Right hindlimb (tissue), 1 donor: ENCODE measurements at regions not wholly inside any gene's neighbourhood (a gene's known extent, or its start where the extent isn't known, plus 50 kb on each side); places are given as distances from the start of the nearest gene placed in this dataset.
"Not testable (repeated sequence)": the region's sequence is repeated elsewhere in the genome, so short reads cannot be mapped to it uniquely, and the experiment has no call there.

Experiments
- DNase-seq: peaks from one replicate; pipeline ENCODE4 v3.0.0-alpha.2; 2018

DNA sequence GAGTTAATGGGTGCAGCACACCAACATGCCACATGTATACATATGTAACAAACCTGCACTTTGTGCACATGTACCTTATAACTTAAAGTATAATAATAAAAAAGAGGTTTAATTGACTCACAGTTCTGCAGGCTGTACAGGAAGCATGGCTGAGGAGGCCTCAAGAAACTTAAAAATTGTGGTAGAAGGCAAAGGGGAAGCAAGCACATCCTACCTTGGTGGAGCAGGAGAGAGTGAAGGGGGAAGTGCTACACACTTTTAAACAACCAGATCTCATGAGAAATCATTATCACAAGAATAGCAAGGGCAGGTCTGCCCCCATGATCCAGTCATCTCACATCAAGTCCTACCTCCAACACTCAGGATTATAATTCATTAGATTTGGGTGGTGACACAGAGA is 463.5 kb downstream of the CSNK1G3 start:
- DNase-seq, result not testable (repeated sequence)

DNA sequence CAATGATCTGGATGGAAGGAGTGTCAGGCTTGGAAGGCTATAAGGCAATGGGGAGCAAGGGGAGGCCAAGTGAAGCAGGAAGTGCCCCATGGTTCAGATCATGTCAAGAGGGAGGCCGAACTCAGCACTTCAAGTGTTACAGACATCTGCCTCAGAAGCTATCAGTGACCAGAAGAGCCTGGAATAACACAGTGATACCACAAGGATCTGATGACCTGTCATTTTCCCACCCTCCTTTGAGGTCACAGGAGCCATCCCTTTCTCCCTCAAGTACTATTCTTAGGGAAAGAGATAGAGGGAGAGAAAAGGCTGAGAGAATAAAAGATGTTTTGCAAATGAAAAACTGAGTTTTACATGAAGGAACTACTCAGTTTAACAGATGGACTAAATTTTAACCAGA is 454.8 kb downstream of the CSNK1G3 start:
- DNase-seq, result no peak

DNA sequence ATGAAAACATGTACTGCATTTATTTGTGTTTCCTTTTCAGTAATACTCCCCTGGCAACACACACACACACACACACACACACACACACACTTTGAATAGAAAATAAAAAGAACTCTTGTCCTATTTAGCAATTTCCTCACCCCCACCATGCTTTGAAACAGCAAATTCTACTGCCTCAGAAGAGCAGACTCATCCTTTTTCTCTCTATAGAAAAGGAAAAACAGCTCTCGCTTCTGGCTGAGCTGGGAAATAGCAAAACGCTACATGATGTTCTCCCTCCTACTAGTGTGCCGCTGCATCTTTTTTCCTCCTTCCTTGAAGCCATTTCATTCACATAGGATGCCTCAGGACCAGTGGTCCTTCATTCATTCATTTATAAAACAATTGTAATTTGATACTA is 453.6 kb downstream of the CSNK1G3 start:
- no peak for DNase-seq

DNA sequence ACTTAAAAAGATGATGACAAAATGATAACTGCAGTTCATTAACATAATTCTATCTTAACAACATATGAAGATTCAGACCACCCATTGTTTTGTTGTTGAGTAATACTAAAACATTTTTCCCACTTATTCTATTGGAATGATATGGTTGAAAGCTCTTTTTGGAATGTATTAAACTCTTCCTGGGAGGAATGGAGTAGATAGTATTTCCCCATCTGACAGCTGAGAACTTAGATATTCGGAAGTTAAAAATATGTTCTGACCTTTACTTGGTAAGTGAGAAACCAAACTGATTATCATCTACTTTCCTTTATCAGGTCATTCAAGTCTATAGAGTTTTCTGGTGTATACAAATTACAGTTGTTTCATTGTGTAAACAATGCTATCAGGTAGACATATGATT is 452.9 kb downstream of the CSNK1G3 start:
- no peak for DNase-seq

DNA sequence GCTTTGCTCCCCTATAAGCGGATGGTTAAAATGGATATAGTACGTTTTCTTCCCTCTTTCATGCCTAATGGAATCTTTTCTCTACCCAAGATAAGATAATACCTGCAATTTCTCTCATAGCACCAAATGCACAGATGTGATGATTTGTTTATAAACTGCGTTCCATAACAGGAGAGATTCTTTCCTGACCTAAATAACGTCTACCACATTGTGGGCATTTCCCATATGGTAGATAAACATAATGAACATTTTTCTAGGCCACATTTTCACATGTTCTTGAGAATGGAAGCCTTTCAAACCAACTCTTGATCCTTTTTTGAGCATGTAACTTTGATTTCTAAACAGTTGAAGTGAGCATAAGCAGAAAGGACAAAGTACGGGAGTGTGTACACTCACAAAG is 448.5 kb downstream of the CSNK1G3 start:
- DNase-seq, result no peak

DNA sequence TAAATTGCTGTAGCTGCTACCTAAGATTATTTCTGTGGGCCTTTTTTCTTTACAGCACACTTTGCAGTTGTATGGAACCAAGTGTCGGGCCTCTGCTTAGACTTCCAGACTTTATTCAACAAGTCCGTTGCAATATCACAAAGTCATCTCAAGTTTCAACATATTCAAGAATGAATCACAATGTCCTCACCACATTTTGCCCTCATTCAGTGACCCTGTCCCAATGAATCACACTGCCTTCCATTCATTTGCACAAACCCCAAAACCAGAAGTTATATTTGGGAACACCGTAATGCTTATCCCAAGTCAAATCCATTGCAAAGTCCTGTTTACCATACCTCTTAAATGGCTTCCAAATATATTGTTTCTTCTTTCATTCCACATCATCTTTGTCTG is 439.6 kb downstream of the CSNK1G3 start:
- no peak for DNase-seq

DNA sequence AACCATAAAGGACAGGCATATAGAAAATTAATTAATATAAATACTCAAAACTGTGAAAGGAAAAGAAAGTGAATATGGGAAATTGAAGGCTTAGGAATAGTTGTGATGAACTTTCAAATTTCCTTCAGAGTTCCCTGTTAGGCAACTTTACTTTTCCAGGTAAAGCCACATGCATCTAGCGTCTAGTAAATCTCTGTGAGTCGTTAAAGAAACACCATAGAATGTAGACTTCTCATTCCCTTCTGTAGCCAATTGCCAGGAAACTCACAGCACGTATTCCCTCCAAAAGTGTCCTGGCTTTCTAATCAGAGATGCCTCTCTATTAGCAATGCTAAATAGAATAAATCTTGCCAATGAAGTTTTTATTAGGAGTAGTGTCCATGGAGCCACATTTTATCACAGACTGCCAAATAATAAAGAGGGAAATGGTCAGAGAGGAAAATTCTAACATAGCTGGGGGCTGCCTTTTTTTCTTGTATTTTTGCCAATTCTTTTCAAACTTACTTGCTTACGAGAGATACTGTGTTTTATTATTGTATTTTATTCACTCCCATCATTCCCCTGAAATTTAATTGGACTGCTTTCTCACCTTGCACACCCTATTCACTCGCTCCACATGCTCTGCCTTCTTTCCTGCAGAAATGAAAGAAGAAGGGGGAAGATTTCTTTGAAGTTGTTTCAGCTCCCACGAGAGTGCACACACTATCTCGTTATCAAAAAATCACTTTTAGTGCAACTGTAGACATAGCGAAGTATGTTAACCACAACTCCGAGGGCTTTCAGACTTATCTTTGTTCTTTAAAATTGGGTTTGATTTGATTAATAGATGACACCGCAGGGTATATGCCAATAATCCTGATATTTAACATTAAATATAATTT is 439.0 kb downstream of the CSNK1G3 start:
- no peak for DNase-seq

DNA sequence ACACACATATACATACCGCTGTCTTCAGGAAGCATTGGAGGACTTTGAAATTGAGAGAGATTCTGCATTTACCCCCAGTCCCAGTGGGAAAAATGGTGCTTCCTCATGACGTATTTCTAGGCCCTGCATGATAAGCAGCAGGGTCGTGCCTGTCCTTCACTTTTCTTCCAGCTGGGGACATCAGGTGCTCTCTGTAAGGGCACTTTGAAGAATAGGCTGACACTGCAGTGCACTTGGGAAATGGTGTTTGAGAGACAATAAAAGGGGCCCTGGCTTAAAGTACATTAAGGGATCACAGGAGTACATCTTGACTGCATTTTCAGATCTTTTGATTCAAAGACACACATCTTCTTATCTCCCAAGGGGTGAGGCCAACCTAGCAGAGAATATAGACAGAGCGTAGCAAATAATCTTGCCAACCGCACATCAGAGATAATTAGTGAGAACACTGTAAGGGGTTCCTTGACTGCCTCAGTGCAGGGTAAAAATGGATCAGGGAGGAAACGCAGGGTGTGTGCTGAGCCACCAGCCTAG is 437.9 kb downstream of the CSNK1G3 start:
- no peak for DNase-seq

DNA sequence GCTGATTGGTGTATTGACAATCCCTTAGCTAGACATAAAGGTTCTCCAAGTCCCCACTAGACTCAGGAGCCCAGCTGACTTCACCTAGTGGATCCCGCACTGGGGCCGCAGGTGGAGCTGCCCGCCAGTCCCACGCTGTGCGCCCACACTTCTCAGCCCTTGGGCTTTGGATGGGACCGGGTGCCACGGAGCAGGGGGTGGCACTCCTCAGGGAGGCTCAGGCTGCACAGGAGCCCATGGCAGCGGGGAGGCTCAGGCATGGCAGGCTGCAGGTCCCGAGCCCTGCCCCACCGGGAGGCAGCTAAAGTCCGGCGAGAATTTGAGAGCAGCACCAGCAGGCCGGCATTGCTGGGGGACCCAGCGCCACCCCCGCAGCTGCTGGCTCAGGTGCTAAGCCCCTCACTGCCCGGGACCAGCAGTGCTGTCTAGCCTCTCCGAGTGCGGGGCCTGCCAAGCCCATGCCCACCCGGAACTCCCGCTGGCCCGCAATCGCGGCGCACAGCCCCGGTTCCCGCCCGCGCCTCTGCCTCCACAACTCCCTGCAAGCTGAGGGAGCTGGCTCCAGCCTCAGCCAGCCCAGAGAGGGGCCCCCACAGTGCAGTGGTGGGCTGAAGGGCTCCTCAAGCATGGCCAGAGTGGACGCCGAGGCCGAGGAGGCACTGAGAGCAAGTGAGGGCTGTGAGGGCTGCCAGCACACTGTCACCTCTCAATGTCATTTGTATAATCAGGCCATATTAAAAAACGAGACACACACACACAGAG is 437.2 kb downstream of the CSNK1G3 start:
- DNase-seq, result no peak

DNA sequence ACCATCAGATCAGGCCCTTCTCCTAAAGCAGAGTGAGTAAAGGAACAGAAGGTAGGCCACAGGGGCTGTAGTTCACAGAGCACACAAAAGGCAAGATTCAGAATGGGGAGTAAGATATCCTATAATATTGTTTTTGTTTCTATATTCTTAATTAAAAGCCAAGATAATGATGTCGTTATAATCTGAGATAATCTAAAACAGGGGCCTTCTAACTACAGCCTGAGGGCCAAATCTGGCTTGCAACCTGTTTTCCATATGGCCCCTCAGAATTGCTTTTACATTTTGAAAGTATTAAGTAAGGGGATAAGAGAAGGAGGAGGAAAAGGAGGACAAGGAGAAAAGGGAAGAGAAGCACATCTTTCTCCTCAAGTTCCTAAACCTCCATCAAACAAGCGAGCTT is 435.8 kb downstream of the CSNK1G3 start:
- DNase-seq, result no peak

DNA sequence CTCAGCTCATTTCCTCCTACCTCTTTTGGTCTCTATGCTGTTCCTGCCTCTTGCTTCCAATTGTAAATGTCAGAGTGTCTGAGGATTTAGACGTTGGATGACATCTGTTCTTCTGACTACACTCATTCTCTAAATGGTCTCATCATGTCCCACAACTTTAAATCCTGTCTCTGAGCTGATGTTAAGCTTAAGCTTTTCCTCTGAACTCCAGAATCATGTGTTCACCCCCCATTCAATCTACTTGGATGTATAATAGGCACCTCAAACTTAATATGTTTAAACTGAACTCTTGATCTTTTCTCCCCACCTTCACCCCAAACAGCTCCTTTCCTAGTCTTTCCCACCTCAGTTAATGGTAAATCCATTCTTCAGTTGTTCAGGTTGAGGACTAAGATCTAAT is 433.6 kb downstream of the CSNK1G3 start:
- no peak for DNase-seq

DNA sequence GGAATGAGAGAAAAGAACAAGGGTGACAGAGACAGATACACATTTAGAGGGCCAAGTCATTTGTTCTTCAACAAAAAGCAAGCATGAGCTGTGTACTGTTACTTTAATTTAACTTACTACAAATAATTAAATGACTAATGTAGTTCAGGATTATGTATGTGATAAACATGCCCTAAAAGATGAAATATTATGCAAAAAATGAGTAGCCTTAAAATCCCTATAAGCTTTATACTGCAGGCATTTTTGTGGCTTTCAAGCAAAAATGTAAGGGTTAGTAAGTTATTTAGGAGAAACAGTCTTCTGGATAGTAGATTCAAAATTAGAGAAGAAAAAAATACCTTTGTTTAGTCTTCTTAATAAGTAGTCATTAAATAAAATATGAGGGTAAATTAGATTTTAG is 431.2 kb downstream of the CSNK1G3 start:
- DNase-seq, result no peak

DNA sequence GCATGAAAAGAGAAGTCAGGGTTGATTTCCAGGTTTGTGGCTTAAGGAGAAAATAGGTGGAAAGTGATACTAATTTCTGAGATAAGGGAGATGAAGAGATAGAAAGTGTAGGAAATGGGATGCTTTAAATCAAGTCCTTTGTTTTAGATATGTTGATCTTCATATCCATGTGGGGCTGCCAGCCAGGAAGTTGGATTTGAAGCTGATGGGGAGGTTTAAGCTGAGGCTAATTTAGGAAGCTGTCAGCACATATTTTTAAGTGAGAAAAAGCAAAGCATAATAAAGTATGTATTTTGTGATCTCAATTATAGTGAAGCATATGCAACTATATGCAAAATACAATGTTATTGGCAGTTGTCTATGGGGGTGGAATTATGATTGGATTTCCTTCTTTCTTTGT is 428.4 kb downstream of the CSNK1G3 start:
- no peak for DNase-seq

DNA sequence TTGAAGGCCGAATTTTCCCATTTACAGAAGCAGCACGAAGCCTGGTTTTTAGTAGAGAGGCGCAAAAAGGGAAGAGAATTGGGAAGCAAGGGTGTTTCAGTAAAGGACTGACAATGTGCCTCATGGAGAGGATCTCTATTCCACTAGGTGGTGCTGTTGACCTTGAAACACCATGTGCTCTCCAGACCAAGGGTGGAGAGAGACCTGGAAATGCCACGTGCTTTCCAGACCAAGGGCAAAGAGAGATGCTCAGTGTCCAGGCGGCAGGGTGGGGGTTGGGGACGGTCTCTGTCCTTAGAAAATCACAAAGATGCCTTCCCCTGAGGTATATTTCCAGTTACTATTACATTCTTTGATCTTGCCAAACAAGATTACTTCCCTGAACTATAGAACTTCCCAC is 425.3 kb downstream of the CSNK1G3 start:
- DNase-seq, result no peak

DNA sequence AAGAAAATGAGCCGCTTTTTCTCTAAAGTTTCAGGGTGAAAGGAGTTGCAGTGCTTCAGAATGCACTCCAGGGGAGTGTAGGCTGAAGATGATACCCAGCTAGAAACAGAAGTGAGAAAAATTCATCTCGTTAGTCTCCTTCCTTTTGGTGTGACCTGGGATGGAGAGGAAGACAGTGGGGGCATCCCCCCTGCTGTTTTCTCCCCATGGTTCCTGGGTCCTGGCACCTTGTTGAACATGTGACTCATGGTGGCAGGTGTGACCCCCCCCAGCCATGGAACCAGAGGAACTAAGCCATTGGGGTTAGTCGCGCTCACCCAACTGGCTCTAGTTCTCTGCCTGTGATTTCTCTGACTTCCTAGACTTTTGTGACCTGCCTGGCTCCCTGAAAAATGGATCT is 424.6 kb downstream of the CSNK1G3 start:
- no peak for DNase-seq

DNA sequence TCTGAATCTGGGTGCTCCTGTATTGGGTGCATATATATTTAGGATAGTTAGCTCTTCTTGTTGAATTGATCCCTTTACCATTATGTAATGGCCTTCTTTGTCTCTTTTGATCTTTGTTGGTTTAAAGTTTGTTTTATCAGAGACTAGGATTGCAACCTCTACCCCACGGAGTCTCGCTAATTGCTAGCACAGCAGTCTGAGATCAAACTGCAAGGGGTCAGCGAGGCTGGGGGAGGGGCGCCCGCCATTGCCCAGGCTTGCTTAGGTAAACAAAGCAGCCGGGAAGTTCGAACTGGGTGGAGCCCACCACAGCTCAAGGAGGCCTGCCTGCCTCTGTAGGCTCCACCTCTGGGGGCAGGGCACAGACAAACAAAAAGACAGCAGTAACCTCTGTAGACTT is 421.8 kb downstream of the CSNK1G3 start:
- DNase-seq, result not testable (repeated sequence)

DNA sequence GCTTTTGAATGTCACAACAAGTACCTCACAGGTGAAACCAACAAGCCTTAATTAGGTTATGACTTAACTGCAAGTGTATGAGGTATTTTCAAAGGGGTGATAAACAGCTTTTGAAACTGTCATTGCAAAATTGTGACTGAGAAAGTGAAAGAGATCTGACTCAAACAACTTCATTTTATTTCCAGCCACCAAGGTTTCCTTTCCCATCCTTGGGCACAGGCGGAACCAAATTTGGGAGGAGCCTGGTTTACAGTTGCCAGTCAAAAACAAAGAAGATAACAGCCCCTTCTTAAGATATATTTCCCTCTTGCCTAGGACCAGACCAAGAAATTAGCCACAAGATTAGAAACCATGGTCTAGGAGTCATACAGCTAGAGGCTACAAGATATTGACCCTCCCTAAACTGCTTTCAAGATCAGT is 417.1 kb downstream of the CSNK1G3 start:
- no peak for DNase-seq

DNA sequence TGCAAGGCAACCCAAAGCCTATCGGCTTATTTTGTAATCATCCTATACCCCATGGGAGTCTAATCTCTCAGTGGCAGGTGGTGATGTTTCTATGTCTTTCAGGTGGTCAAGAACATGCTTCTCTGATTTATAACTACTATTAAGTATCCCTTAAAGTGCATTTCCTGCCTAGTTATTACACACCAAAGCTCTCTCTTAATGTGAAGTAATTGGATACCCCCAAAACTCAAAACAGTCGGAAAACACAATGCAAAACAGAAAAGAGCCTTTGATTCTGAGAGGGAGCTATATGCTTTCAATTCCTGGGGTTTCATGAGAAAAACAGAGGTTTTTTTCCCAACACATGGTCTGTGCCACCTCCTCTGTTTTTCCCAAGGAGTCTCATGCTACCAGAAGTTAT is 416.4 kb downstream of the CSNK1G3 start:
- DNase-seq, result no peak

DNA sequence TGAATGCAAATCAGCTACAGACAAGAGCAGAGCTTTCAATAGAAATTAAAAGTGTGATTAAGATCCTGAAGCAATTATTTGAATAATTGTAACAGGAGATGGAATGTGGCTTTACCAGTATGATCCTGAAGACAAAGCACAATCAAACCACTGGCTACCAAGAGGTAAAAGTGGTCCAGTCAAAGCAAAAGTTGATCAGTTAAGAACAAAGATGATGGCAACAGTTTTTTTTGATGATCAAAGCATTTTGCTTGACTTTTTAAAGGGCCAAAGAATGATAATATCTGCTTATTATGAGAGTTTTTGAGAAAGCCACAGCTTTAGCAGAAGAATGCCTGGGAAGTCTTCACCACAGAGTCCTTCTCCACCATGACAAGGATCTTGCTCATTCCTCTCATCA is 409.2 kb downstream of the CSNK1G3 start:
- DNase-seq, result no peak

DNA sequence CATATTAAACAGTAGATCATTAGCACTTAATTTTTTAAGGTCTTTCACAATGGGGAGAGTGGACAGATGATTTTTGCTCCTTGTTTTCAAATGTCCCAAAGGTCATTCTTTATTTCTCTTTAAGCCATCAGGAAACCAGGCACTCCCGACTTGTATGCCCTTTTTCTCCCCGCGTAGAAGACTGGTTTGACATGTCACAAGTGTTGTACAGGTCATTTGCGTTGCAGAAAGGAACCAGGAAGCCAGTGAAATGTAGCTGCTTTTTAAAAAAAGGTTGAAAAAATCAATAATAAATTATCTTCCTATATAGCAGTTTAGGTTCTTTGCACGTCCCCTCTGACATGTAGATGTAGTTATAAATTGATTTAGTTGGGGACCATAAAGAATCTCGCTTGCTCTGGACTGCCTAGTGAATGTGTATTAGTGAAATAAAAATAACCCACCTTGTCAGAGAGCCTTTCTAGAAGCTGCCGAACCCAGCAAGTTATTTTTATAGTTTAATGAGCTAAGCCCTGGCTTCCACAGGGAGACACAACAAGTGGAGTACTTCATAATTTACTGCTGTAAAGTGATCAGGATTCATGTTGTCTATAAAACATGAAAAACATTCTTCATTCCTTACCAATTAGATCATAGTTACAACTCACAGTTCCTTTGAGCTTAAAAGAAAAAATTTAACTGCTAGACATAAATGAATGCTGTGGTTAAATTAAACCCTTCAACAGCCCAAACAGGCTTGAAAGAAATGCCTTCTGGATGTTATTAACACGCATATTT is 404.6 kb downstream of the CSNK1G3 start:
- peak; percentile 26 for DNase-seq

DNA sequence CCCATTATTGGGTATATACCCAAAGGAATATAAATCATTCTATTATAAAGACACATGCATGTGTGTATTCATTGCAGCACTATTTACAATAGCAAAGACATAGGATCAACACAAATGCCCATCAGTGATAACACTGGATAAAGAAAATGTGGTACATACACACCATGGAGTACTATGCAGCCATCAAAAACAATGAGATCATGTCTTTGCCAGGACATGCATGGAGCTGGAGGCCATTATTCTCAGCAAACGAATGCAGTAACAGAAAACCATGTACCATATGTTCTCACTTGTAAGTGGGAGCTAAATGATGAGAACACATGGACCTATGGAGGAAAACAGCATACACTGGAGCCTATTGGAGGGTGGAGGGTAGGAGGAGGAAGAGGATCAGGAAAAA is 402.4 kb downstream of the CSNK1G3 start:
- DNase-seq, result no peak

DNA sequence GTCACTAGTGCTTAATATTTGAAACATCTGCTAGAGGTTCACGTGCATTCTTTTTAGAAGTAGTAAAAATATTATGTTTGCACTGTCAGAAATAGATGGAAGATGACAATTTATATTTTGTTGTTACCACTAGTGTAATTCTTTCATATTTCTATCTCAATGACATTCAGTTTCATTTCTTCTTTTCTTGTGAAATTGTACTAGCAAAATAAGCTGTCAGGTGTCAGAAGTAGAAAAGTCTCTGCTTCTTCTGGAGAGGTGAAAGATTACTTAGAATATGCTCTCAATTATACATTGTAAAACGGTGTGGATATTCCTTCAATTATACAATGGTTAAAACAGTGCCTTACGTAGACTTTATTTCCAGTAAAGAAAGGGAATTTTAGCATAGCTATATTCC is 395.4 kb downstream of the CSNK1G3 start:
- DNase-seq, result no peak

DNA sequence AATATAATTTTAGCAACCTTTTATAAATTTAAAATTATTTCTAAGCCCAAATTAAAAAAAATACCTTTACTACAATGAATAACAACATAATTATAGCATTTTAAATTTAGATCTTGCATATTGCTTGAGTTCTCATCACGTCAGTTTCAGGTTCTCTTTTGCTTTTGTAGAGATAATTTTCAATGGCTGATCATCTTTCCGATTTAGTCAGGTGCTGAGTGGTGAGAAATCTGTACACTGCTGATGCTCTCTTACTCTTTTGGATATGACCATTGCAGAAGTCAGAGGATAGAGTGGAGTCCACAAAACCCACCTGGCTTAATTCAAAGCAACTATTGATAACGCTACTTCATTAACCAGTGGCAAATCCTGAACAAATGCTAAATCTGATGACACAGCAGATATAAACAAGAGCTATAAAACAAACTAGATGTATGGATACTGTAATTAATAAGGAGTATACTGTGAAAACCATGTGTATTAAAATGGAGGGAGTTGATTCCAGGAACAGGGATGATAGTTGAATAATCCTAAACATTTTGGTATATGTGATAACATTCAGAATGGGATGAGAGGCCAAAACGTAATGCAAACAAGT is 394.8 kb downstream of the CSNK1G3 start:
- no peak for DNase-seq
